Endothelial cell of umbilical vein (primary cell): ENCODE measurements at regions not wholly inside any gene's neighbourhood (a gene's known extent, or its start where the extent isn't known, plus 50 kb on each side); places are given as distances from the start of the nearest gene placed in this dataset.

Experiments used
- BruUV-seq: library from RNA; stranded (reverse); fragments of 400-500 nt; replicated peaks from 2 replicates; lab custom pipeline; 2021; lab: Mats Ljungman, UMichigan
- CTCF ChIA-PET: fragments of 300-600, 350-600 bp; sonication (Branson Sonifier 250); formaldehyde crosslinking; loops from one replicate; lab custom pipeline; 2021; ENCODE audit warnings: antibody characterized with exemption, inconsistent platforms; lab: Charles Lee
- POLR2A ChIA-PET: fragments of 300-600, 350-600 bp; sonication (Branson Sonifier 250); formaldehyde crosslinking; loops from one replicate; lab custom pipeline; 2021; ENCODE audit warnings: antibody characterized with exemption, inconsistent platforms; lab: Charles Lee
- DNase-seq: peaks from one replicate; pipeline ENCODE4 v3.0.0-alpha.2; 2011; ENCODE audit warnings: low read depth, low spot score
- FAIRE-seq: peaks from 2 replicates; lab custom pipeline; 2011; peaks lifted over from hg19 to GRCh38; lab: Jason Lieb, UNC
- H2AFZ ChIP-seq: 2 replicates; pipeline ENCODE4 v1.6.0; 2012; ENCODE audit warnings: low read depth, low read length, control low read depth, inconsistent platforms
- H3K27ac ChIP-seq: 2 replicates; pipeline ENCODE4 v1.5.1; 2011; ENCODE audit warnings: low read depth, mild to moderate bottlenecking, control low read depth, low read length, moderate library complexity; ENCODE audit not compliant: insufficient read depth
- H3K27me3 ChIP-seq, 2 experiments: 2 replicates each; pipeline versions ENCODE4 v1.6.0 to v1.6.1; 2011; ENCODE audit warnings: low read length in 2 of 2, mixed read lengths in 1 of 2; ENCODE audit not compliant: control insufficient read depth in 2 of 2, insufficient read depth in 2 of 2
- H3K36me3 ChIP-seq, 2 experiments: 2 replicates in 1 of 2; 3 replicates in 1 of 2; pipeline ENCODE4 v1.5.1; 2011; ENCODE audit warnings: low read length in 2 of 2, mild to moderate bottlenecking in 1 of 2, moderate library complexity in 1 of 2; ENCODE audit not compliant: control insufficient read depth in 2 of 2, insufficient read depth in 2 of 2; ENCODE audit errors: extremely low read depth in 1 of 2
- H3K4me1 ChIP-seq: 3 replicates; pipeline ENCODE4 v1.5.1; 2011; ENCODE audit warnings: mild to moderate bottlenecking, low read length; ENCODE audit not compliant: control insufficient read depth, insufficient read depth; ENCODE audit errors: extremely low read depth
- H3K4me2 ChIP-seq: 2 replicates; pipeline ENCODE4 v1.6.1; 2011; ENCODE audit warnings: low read length, control low read depth, mixed read lengths; ENCODE audit not compliant: insufficient read depth
- H3K4me3 ChIP-seq, 3 experiments: fragments of 200-600 bp in 1 of 3; sonication (generic), shearing (Covaris generic) in 1 of 3; replicated peaks in 1 of 3; 2 replicates each; pipeline ENCODE4 v1.5.1; 2011 to 2016; ENCODE audit warnings: control low read depth in 3 of 3, low read length in 3 of 3, mild to moderate bottlenecking in 2 of 3, inconsistent platforms in 1 of 3, low read depth in 1 of 3, moderate library complexity in 1 of 3; ENCODE audit not compliant: insufficient read depth in 1 of 3
- H3K79me2 ChIP-seq: 2 replicates; pipeline ENCODE4 v1.6.0; 2012; ENCODE audit warnings: low read length, inconsistent platforms; ENCODE audit not compliant: control insufficient read depth, insufficient read depth
- H3K9ac ChIP-seq: replicated peaks from 2 replicates; pipeline ENCODE3; 2011; ENCODE audit warnings: low read length, control low read depth; ENCODE audit not compliant: insufficient read depth; ENCODE audit errors: extremely low read depth
- H3K9me1 ChIP-seq: replicated peaks from 3 replicates; pipeline ENCODE4 v1.6.0; 2011; ENCODE audit warnings: mild to moderate bottlenecking, low read length; ENCODE audit not compliant: control insufficient read depth, insufficient read depth; ENCODE audit errors: extremely low read depth
- H3K9me3 ChIP-seq: replicated peaks from 2 replicates; pipeline ENCODE4 v1.5.1; 2012; ENCODE audit warnings: low read length, inconsistent platforms; ENCODE audit not compliant: control insufficient read depth, insufficient read depth
- H4K20me1 ChIP-seq: replicated peaks from 2 replicates; pipeline ENCODE3; 2011; ENCODE audit warnings: mild to moderate bottlenecking, low read length; ENCODE audit not compliant: control insufficient read depth, insufficient read depth; ENCODE audit errors: extremely low read depth
- EZH2 ChIP-seq: IDR thresholded peaks from 2 replicates; pipeline ENCODE4 v1.6.1; 2012; ENCODE audit warnings: borderline replicate concordance, low read depth, mild to moderate bottlenecking, moderate library complexity, low read length, inconsistent platforms; ENCODE audit not compliant: severe bottlenecking
- FOS ChIP-seq: IDR thresholded peaks from 2 replicates; pipeline ENCODE4 v1.6.1; 2011; ENCODE audit warnings: mild to moderate bottlenecking, low read length, moderate library complexity, borderline replicate concordance; ENCODE audit not compliant: insufficient read depth
- GATA2 ChIP-seq: IDR thresholded peaks from 2 replicates; pipeline ENCODE4 v1.7.0; 2011; ENCODE audit warnings: low read depth, mild to moderate bottlenecking, moderate library complexity, mixed read lengths, low read length; ENCODE audit not compliant: insufficient read length, insufficient read depth
- JUN ChIP-seq: IDR thresholded peaks from 2 replicates; pipeline ENCODE4 v1.6.1; 2011; ENCODE audit warnings: borderline replicate concordance, low read depth; ENCODE audit not compliant: insufficient read length, insufficient read depth
- MYC ChIP-seq: IDR thresholded peaks from one replicate; pipeline ENCODE4 v1.6.1; 2011; ENCODE audit warnings: mild to moderate bottlenecking, low read depth, low read length
- POLR2A ChIP-seq: IDR thresholded peaks from 2 replicates; pipeline ENCODE4 v1.6.1; 2012; ENCODE audit warnings: low read depth, mild to moderate bottlenecking, control low read depth, low read length
- POLR2AphosphoS5 ChIP-seq: IDR thresholded peaks from 2 replicates; pipeline ENCODE4 v1.6.1; 2012; ENCODE audit warnings: low read depth, mild to moderate bottlenecking, control low read depth, low read length, moderate library complexity; ENCODE audit not compliant: insufficient read depth
- dilution Hi-C: fragments of 300-500 bp; cut with MboI; formaldehyde crosslinking; loops from one replicate; pipeline ENCODE4 v1.15.0; 2019; ENCODE audit warnings: low sequenced_read_pairs; ENCODE audit not compliant: extremely low pct_ligation_motif_present
- intact Hi-C: fragments of 100-400 bp; cut with micrococcal nuclease; formaldehyde crosslinking; loops from one replicate; pipeline ENCODE4 v1.10.0; 2022
- TF ChIP-seq, protein P1 (sequence below): IDR thresholded peaks from 2 replicates; pipeline ENCODE4 v1.6.1; 2011; ENCODE audit not compliant: insufficient read depth, insufficient read length
- TF ChIP-seq, protein P2 (sequence below), 2 donors: IDR thresholded peaks; 1 replicate in 1 of 2; 2 replicates in 1 of 2; pipeline ENCODE4 v1.5.1; 2011; ENCODE audit warnings: low read length in 2 of 2, mild to moderate bottlenecking in 2 of 2, moderate library complexity in 2 of 2, control low read depth in 1 of 2, inconsistent platforms in 1 of 2, low read depth in 1 of 2; ENCODE audit not compliant: insufficient read depth in 1 of 2; ENCODE audit errors: extremely low read depth in 1 of 2

- H3K4me2 ChIP-seq = no peak overlapping the region
- H3K9me3 ChIP-seq = no peaks in the 10 kb centered on the region
- no peak overlapping the region for H2AFZ ChIP-seq
- CTCF ChIA-PET = no interaction called here
- H3K27me3 ChIP-seq = no peaks in the 10 kb centered on the region
- FAIRE-seq (no peak), DNase-seq (no peak)
- intact Hi-C loops (no loop called here), dilution Hi-C loops (no loop called here)
- H3K36me3 ChIP-seq = no peaks in the 10 kb centered on the region
- H3K4me3 ChIP-seq = no peak overlapping the region
- POLR2A ChIA-PET = no interaction called here
- no TSS peak for BruUV-seq
- H3K27ac ChIP-seq = no peak overlapping the region
- no peaks in the 10 kb centered on the region for H3K4me1 ChIP-seq
- no peak for TF ChIP-seq MYC
- no peak for TF ChIP-seq EZH2
- TF ChIP-seq, protein P1, sequence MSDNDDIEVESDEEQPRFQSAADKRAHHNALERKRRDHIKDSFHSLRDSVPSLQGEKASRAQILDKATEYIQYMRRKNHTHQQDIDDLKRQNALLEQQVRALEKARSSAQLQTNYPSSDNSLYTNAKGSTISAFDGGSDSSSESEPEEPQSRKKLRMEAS = no peak
- TF ChIP-seq JUN = no peak
- no peak for TF ChIP-seq POLR2A
- no peak for TF ChIP-seq POLR2AphosphoS5
- TF ChIP-seq, protein P2, sequence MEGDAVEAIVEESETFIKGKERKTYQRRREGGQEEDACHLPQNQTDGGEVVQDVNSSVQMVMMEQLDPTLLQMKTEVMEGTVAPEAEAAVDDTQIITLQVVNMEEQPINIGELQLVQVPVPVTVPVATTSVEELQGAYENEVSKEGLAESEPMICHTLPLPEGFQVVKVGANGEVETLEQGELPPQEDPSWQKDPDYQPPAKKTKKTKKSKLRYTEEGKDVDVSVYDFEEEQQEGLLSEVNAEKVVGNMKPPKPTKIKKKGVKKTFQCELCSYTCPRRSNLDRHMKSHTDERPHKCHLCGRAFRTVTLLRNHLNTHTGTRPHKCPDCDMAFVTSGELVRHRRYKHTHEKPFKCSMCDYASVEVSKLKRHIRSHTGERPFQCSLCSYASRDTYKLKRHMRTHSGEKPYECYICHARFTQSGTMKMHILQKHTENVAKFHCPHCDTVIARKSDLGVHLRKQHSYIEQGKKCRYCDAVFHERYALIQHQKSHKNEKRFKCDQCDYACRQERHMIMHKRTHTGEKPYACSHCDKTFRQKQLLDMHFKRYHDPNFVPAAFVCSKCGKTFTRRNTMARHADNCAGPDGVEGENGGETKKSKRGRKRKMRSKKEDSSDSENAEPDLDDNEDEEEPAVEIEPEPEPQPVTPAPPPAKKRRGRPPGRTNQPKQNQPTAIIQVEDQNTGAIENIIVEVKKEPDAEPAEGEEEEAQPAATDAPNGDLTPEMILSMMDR (IDR thresholded peaks at IDR 0.05; ENCODE audit: extremely low read depth in 1 of 2, insufficient read depth in 1 of 2, low read depth in 1 of 2, low read length in 2 of 2) = no peak
- no peak for TF ChIP-seq GATA2
- TF ChIP-seq FOS = no peak
- H3K79me2 ChIP-seq = no peaks in the 10 kb centered on the region
- no peaks in the 10 kb centered on the region for H3K9me1 ChIP-seq
- H4K20me1 ChIP-seq = no peaks in the 10 kb centered on the region
- H3K9ac ChIP-seq = no peak overlapping the region
Observed at GRCh38 chr13:105627270-105627669, 908.2 kb downstream of the EFNB2 start.
